Cardiac fibroblast (primary cell): ENCODE measurements at regions not wholly inside any gene's neighbourhood (a gene's known extent, or its start where the extent isn't known, plus 50 kb on each side); places are given as distances from the start of the nearest gene placed in this dataset.

Experiments
- DNase-seq, 2 donors: peaks; one replicate each; pipeline versions ENCODE4 v3.0.0 to v3.0.0-alpha.2; 2010; ENCODE audit warnings: low read depth in 2 of 2
- H3K4me3 ChIP-seq, 2 donors: replicated peaks in 1 of 2; 1 replicate in 1 of 2; 2 replicates in 1 of 2; pipeline ENCODE4 v1.5.1; 2011; ENCODE audit warnings: low read depth in 2 of 2, low read length in 2 of 2, mild to moderate bottlenecking in 2 of 2, moderate library complexity in 1 of 2
- TF ChIP-seq, protein P1 (sequence below): IDR thresholded peaks from one replicate; pipeline ENCODE4 v1.5.1; 2011; ENCODE audit warnings: low read depth, mild to moderate bottlenecking, low read length, inconsistent platforms

DNA sequence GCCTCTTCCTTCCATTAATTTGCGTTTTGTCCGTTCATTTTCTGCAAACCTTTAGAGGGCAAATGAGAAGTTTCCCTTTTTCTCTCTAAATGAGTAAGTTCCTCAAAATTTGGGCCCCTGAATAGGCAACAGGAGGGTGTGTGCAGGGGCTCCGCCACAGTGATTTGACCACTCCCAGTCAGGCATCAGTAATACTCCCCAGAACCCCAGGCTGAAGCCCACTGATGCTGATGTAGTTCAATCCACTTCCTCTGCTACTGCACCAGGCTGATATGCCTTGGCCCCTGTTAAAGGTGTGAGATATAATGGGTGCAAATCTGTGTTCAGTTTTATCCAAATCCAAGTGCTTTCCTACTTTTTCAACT, 1150.0 kb downstream of the RPIA start:
- DNase-seq: no peak
- TF ChIP-seq, protein P1, sequence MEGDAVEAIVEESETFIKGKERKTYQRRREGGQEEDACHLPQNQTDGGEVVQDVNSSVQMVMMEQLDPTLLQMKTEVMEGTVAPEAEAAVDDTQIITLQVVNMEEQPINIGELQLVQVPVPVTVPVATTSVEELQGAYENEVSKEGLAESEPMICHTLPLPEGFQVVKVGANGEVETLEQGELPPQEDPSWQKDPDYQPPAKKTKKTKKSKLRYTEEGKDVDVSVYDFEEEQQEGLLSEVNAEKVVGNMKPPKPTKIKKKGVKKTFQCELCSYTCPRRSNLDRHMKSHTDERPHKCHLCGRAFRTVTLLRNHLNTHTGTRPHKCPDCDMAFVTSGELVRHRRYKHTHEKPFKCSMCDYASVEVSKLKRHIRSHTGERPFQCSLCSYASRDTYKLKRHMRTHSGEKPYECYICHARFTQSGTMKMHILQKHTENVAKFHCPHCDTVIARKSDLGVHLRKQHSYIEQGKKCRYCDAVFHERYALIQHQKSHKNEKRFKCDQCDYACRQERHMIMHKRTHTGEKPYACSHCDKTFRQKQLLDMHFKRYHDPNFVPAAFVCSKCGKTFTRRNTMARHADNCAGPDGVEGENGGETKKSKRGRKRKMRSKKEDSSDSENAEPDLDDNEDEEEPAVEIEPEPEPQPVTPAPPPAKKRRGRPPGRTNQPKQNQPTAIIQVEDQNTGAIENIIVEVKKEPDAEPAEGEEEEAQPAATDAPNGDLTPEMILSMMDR: no peak
- no peak overlapping the region for H3K4me3 ChIP-seq

DNA sequence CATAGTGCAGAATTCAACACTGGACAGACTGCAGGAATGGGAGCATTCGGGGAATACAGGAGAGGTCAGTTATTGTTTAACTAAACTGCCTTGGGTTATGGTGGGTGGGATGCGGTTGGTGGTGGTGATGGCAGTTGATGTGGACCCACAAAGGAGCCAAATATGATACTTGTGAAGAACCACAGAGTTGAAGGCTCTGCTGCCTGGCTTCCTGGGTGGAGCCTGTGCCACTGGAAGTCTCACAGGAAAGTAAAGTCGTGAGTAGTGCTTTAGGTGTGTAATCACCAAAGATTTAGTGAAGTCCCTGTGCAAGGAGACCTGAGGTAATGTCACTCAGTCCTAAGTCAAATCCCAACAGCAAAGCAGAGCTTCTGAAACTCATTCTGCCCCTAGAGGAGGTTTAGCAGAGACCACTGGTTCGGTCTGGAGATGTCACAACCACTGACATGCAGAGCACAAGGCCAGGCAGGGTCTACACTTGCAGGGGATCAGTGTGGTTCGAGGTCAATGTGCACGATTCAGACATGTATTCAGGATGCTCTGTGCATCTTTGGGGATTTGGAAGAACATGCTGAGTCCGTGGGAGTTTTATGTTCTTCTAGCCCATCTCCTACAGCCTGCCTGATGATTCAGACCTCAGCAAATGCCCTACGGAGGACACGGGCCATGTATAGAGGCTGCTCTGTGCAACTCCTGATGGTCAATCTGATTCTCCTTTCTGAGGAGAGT, 1150.9 kb downstream of the RPIA start:
- TF ChIP-seq, protein P1: no peak
- no peak for DNase-seq
- no peak overlapping the region for H3K4me3 ChIP-seq

DNA sequence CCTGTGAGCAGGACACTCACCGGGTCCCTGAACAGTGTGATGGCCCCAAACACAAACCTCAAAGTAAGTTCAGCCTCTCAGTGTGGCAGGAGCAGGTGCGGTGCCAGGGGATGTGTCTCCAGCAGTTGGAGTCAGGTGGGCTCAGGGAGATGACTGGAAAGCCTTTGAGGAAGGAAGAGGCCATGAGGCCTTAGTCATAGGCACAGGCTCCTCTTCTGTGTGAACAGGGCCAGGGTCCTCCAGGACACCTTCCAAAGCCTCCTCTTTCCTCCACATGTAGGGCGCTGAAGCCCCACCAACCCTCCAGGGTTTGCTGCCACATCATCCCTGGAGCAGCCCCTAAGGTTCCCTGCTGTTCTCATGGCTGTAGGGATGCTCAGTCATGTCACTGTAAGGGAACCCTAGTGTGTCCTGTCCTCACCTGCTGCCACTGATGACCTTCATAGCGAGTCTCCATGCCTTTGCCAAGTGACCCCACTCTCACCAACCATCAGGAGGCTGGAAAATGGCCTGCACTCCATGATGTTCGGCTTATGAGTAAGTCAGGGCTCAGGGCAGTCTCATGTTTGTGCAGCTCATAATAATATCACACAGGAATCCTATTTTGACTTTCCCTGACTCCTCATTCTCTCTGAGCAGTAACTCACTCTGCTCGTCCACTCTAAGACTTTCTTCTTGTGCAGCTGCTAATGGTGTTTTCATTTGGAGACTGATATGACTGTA, 1152.9 kb downstream of the RPIA start:
- no peak for DNase-seq
- TF ChIP-seq, protein P1: no peak
- no peak overlapping the region for H3K4me3 ChIP-seq

DNA sequence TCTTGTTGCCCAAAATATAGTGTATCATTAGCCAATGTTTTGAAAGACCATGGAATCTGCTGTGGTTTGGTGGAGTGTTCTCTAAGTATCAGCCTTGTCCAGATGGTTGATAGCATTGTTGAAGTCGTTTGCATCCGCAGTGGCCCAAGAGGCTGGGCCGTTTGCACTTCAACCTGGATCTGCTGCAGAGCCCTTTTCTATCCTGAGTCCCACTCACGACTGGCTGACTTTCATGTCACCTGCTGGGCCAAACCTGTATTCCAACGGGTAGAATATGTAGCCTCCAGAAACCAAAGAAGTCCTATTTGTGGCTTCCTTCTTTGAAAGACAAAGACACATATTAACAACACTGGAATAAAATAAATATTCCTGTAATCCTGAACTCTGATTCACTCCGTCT, 1154.1 kb downstream of the RPIA start:
- TF ChIP-seq, protein P1: no peak
- no peak for DNase-seq
- H3K4me3 ChIP-seq: no peak overlapping the region

DNA sequence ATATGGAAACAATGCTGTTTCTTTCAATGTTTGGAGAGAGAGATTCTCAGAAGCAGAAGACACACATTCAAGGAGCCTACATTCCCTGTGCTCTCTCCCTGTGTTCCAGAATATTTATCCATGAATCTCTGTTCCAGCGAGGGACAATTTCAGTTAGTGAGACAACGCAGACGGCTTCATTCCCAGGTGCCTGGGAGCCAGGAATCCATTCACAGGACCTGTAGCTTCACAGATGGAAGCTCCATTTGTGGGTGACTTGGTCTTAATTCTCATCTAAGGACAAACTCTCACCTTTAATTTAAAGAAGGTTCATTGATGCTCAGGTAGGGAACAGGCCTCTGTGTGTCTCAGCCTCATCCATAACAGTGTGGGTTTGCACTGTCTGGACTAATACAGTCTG, 1156.6 kb downstream of the RPIA start:
- no peak for DNase-seq
- H3K4me3 ChIP-seq: no peak overlapping the region
- TF ChIP-seq, protein P1: no peak

DNA sequence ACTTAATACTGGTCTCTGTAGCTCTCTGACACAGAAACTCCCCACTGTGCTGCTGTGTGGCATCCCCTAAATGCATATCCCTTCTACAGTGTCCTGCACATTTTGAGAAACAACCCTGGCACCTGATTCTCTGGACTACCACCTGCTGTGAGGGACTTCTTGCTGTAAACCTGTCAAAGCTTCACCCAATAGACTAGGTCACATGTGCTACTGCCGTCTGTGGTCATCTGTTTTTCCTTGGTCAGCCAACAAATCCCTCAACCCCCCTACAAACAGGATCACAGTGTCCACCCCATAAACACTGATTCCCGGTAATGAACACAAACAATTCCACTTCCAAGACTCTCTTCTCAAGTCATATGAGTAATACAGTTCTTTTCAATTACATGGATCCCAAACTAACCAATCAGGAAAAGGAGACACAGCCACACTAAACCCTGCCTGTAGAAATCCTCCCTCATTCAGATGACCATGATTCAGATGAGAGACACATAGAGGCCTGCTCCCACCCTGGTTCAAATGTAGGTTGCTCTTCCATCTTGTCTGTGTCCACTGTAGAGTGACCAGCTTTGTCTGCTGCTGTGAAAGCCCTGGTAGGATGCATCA, 1157.4 kb downstream of the RPIA start:
- no peak overlapping the region for H3K4me3 ChIP-seq
- no peak for DNase-seq
- TF ChIP-seq, protein P1: no peak
